GM12891 (cell line): ENCODE measurements at regions not wholly inside any gene's neighbourhood (a gene's known extent, or its start where the extent isn't known, plus 50 kb on each side); places are given as distances from the start of the nearest gene placed in this dataset.

Experiments used
- DNase-seq: peaks from one replicate; pipeline ENCODE4 v3.0.0; 2011; ENCODE audit warnings: low spot score; ENCODE audit not compliant: insufficient read length
- FAIRE-seq: peaks from 2 replicates; lab custom pipeline; 2011; peaks lifted over from hg19 to GRCh38; lab: Jason Lieb, UNC
- PAX5 ChIP-seq: IDR thresholded peaks from 2 replicates; pipeline ENCODE4 v1.6.1; 2011; ENCODE audit warnings: low read length, moderate library complexity, mild to moderate bottlenecking; ENCODE audit not compliant: insufficient read depth, severe bottlenecking
- POLR2A ChIP-seq: IDR thresholded peaks from 2 replicates; pipeline ENCODE4 v1.6.1; 2011; ENCODE audit warnings: low read depth, low read length, control low read depth
- POLR2AphosphoS5 ChIP-seq: IDR thresholded peaks from 2 replicates; pipeline ENCODE4 v1.6.1; 2011; ENCODE audit warnings: low read depth, low read length, control low read depth
- POU2F2 ChIP-seq: IDR thresholded peaks from 2 replicates; pipeline ENCODE4 v1.6.1; 2011; ENCODE audit warnings: low read depth, mild to moderate bottlenecking, control low read depth, low read length, moderate library complexity
- SPI1 ChIP-seq: IDR thresholded peaks from 2 replicates; pipeline ENCODE4 v1.6.1; 2011; ENCODE audit warnings: low read depth, low read length, control low read depth
- TAF1 ChIP-seq: IDR thresholded peaks from 2 replicates; pipeline ENCODE4 v1.6.1; 2011; ENCODE audit warnings: low read depth, low read length, control low read depth

DNA sequence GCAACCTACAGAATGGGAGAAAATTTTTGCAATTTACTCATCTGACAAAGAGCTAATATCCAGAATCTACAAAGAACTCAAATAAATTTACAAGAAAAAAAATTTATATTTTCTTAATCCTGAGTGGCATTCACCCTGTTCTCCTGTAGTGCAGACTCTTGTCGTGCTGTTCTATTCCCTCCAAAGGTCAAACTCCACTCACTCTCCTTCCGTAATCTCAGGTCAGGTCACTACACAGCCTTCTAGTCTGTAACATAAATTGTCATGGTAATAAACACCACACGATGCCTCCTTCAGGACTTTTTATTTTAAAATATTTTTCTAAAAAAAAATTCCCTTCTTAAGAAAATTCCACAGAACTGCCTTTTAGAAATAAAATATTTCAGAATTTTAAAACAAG is 417.9 kb upstream of the GCFC2 start:
- DNase-seq (no peak), FAIRE-seq (no peak)
- no peak for TF ChIP-seq PAX5
- TF ChIP-seq TAF1: no peak
- TF ChIP-seq SPI1: no peak
- no peak for TF ChIP-seq POLR2A
- no peak for TF ChIP-seq POLR2AphosphoS5
- TF ChIP-seq POU2F2: no peak

DNA sequence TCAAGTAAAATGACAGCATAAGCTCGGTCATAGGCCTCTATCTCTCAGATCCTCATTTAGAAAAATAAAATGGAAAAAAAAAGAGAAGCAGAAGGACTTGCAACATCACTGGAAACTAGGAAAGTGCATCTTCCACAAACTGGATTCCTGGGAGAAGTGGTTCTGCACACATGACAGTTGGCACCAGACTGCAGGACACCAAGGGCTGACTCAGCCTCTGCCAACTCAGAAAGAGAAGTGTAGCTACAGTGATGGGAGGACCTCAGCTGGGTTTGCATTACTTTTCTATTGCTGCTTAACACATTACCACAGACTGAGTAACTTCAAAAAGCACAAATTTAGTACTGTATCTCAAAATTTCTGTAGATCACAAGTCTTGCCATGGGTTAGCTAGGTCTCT is 409.5 kb upstream of the GCFC2 start:
- FAIRE-seq: no peak
- no peak for DNase-seq
- TF ChIP-seq POU2F2: no peak
- TF ChIP-seq POLR2AphosphoS5: no peak
- TF ChIP-seq POLR2A: no peak
- no peak for TF ChIP-seq SPI1
- no peak for TF ChIP-seq PAX5
- TF ChIP-seq TAF1: no peak

DNA sequence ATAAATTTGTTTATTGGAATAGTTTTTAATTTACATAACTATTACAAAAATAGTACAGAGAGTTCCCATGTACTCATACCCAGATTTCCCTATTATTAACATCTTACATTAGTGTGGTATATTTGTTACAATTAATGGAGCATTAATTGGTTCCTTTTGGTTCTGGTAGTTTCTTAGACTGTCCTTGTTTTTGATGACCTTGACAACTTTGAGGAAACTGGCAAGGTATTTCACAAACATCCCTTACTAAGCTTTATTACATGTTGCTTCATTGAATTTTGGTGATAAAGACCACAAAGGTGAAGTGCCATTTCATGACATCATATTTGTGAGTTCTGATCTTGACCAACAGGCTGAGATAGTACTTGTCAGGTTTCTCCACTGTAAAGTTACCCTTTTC is 379.0 kb upstream of the GCFC2 start:
- TF ChIP-seq POU2F2: no peak
- FAIRE-seq (no peak), DNase-seq (no peak)

DNA sequence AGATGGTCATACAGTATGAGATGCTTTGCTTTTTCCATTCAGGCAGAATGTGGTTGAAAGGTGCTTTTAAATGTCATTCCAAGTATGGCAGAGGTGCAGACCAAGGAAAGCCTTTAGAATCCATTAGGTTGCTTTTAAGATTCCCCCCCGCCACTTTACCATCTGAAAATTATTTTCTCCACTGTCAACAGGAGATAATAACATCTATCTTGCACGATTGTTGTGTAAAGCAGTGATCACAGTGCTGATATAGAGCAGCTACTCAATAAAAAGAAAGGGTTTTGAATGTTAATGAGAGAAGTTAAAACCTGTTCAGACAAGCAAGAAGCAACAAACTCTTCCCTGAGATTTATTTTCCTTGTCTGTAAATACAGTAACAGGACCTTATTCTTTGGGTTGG is 372.5 kb upstream of the GCFC2 start:
- no peak for DNase-seq
- FAIRE-seq: no peak
- TF ChIP-seq POLR2AphosphoS5 (no peak), TAF1 (no peak), SPI1 (no peak), POLR2A (no peak), PAX5 (no peak), POU2F2 (no peak)

DNA sequence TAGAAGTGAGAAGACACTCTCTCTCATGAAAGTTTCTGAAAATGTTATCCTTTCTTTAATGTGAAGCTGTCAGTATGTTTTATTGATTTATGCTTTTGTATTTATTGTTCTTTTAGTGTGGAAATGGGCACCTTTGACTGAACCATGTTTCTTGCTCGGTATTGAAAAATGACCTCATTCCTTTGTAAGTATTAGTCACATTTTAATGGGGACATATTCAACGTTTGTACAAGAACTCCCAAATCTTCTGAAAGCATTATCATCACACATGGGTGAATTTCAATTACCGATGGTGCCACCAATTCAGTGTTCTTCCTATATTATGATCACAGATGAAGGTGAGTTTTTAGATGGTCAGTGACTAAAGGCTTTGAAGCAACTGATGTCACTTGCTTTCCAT is 371.8 kb upstream of the GCFC2 start:
- no peak for DNase-seq
- TF ChIP-seq POU2F2 (no peak), POLR2A (no peak), TAF1 (no peak), SPI1 (no peak), PAX5 (no peak), POLR2AphosphoS5 (no peak)
- no peak for FAIRE-seq

DNA sequence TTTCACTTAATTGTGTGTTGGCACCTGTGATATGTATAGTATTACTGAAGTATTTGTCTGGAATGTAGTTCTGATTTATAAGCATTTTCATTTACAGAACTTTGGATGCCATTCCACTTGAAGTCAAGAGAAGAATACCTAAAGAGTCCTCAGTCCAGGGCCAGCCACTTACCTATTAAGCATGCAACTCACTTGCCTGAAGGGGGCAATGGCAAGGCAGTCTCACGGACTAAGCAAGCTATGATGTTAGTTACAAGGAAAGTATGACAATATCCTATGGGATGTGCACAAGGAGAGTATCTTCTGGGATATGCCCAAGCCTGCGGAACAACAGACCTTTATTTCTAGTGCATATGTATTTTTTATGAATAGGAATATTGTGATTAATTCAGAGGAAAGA is 369.4 kb upstream of the GCFC2 start:
- FAIRE-seq (no peak), DNase-seq (no peak)
- TF ChIP-seq POLR2A (no peak), POLR2AphosphoS5 (no peak), PAX5 (no peak), SPI1 (no peak), POU2F2 (no peak), TAF1 (no peak)

DNA sequence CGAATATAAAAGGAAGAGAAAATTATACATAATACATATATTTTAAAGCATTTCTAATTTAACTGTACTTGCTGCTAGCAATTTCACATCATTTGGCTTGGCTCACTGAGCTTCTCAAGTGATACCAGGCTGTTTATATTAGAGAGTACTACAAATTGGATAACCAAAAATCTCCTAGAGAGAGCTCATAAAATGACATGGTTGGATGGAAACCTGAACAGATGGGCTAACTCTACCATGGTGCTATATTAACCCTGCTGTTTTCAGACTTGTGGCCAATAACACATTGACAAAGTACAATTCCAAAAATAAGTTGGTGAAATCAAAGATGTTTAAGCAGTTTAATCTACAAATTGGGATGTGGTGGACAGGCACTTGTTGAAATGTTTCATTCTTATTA is 364.4 kb upstream of the GCFC2 start:
- TF ChIP-seq POLR2AphosphoS5: no peak
- TF ChIP-seq TAF1: no peak
- TF ChIP-seq PAX5: no peak
- TF ChIP-seq SPI1: no peak
- no peak for TF ChIP-seq POU2F2
- TF ChIP-seq POLR2A: no peak
- DNase-seq (no peak), FAIRE-seq (no peak)

DNA sequence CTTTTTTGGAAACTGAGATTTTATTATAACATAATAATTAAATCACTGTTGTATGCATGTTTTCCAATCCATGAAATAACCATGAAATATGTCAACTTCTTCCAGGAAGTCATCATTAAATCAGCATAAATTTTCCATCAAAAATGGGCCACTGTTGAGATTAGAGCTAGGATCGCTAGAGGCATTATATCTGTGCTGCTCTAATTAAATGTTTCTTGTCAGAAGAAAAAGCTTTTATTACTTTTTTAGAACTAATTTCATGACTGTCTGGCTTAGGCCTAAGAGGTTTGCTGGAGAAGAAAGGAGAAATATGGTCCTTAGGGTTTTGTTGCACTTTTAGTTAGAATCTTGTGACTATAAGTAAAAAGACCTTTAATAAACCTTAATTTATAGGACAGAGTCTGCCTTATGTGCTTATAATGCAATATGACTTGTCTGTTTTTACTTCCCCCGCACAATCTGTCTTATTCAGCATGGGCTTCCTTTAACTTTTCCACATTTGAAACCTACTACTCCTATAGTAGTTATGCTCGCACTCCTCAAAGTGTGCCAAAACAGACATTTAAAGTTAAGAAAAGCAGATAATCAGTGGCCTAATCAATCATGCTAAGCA is 363.4 kb upstream of the GCFC2 start:
- DNase-seq: no peak
- no peak for FAIRE-seq
- no peak for TF ChIP-seq PAX5
- no peak for TF ChIP-seq SPI1
- no peak for TF ChIP-seq POLR2A
- no peak for TF ChIP-seq POLR2AphosphoS5
- TF ChIP-seq POU2F2: no peak

DNA sequence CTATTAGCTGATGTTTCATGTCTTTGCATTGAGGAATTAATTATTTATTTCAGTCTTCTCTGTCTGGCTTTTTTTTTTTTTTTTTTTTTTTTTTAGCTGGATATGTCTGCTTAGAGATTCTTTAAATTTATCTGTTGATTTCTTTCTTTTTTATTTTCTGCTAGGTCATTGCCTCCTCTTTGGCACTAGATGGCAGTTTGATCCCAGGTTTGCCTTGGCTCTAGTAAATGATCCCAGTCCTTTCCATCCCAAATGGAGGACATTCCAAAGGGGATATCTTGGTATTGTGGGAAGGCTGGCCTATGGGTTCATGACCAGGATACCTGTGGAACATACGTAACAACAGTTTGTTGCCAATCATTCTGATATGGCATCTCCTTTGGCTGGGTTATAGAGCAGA is 339.5 kb upstream of the GCFC2 start:
- DNase-seq: no peak
- no peak for FAIRE-seq
- TF ChIP-seq TAF1 (no peak), PAX5 (no peak)

DNA sequence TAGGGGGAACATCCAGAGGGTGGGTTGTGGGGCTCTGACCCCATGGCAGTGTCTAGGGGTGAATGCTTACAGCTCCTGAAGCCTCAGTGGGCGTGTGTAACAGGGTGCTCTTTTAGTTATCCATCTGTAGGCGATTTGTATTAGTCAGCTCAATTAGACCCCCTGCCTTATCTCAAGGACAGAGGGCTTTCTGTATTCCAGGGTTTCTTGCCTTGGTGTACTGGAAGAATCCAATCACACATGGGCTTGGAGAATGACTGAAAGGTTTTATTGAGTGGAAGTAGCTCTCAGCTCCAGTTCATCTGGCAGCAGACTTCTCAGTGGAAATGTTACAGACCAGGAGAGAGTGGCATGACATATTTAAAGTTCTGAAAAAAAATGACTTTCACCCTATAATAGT is 334.0 kb upstream of the GCFC2 start:
- DNase-seq (no peak), FAIRE-seq (no peak)
- no peak for TF ChIP-seq POLR2A
- TF ChIP-seq POU2F2: no peak
- TF ChIP-seq TAF1: no peak
- TF ChIP-seq POLR2AphosphoS5: no peak
- TF ChIP-seq SPI1: no peak
- TF ChIP-seq PAX5: no peak
